B cell (primary cell): ENCODE measurements at regions not wholly inside any gene's neighbourhood (a gene's known extent, or its start where the extent isn't known, plus 50 kb on each side); places are given as distances from the start of the nearest gene placed in this dataset.

Source experiments
- EZH2 ChIP-seq: IDR thresholded peaks from 2 replicates; pipeline ENCODE4 v1.6.1; 2012; ENCODE audit warnings: borderline replicate concordance, low read depth, mild to moderate bottlenecking, moderate library complexity, low read length; ENCODE audit not compliant: insufficient read depth, poor library complexity, severe bottlenecking
- TF ChIP-seq, protein P1 (sequence below): fragments of 200-600 bp; IDR thresholded peaks from one replicate; pipeline ENCODE4 v1.8.0; 2022; ENCODE audit warnings: antibody characterized with exemption, mild to moderate bottlenecking

DNA sequence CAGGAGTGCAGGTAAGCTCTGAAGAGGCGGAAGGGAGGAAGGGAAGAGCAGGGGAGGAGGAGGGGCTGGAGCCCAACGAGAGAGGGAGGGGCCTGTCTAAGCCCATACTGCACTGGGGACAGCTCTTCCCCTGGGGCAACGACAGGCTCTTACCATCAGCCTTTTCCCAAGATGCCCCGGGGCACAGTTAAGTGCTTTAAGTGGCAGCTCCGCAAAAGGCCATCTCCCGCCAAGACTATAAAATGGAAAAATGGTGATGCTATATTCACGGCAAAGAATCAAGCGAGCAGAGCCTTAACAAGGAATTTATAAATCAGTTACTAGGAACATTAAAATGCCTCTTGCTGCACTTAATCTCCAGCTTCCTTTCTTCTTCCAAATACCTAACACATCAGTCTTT, 110.2 kb upstream of the NLRP1 start:
- TF ChIP-seq, protein P1, sequence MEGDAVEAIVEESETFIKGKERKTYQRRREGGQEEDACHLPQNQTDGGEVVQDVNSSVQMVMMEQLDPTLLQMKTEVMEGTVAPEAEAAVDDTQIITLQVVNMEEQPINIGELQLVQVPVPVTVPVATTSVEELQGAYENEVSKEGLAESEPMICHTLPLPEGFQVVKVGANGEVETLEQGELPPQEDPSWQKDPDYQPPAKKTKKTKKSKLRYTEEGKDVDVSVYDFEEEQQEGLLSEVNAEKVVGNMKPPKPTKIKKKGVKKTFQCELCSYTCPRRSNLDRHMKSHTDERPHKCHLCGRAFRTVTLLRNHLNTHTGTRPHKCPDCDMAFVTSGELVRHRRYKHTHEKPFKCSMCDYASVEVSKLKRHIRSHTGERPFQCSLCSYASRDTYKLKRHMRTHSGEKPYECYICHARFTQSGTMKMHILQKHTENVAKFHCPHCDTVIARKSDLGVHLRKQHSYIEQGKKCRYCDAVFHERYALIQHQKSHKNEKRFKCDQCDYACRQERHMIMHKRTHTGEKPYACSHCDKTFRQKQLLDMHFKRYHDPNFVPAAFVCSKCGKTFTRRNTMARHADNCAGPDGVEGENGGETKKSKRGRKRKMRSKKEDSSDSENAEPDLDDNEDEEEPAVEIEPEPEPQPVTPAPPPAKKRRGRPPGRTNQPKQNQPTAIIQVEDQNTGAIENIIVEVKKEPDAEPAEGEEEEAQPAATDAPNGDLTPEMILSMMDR: no peak
- no peak for TF ChIP-seq EZH2
